NCI-H1436 treated with DMSO at 0.1 percent for 48 hours (cell line): ENCODE measurements at regions not wholly inside any gene's neighbourhood (a gene's known extent, or its start where the extent isn't known, plus 50 kb on each side); places are given as distances from the start of the nearest gene placed in this dataset.

Experiments
- DNase-seq: peaks from one replicate; lab custom pipeline; 2025; lab: John Stamatoyannopoulos, UW

DNA sequence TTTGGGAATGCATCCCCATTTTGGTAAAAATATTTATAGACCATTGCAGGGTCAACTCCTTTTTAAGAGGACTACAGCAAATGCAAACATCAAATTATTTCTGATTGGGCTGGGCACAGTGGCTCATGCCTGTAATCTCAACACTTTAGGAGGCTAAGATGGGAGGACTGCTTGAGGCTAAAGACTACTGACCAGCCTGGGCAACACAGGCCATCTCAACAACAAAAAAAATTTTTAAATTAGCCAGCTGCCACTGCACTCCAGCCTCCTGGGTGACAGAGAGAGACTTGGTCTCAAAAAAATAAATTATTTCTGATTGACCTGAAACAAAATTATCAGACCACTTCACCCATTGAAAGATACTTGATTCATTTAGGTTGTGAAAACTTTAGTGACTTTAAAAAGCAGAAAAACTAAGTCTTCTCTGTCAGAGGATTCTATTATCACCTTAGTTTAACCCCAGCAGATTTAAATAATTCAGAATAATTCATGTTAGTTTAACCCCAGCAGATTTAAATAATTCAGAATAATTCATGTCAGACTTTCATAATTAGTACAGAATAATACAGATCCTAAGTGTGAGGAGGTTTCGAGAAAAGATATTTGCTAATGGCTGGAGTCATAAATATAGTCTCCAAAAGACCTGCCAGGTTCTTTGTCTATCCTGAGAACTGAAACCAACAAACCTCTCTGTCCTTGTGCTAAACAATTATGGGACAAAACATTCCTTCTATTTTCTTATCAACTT is 183.6 kb upstream of the STT3B start:
- DNase-seq = no peak

DNA sequence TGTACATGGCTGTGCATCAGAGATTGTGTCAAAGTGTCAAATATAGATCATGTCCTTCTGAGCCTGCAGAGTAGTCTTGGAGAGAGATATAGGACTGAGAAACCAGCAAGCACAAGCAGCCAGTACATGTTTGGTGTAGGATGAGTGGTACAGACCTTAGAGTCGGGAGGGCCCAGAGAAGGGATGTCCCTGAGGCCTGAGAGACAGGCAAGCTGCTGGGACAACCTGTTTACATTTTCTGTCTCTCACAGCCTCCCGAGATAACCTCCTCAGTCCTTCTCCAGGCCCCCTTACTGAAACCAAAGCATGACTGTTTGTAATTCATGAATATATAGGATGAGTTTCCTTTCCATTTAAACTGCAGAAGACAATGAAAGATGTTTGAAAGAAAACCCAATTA is 182.4 kb upstream of the STT3B start:
- DNase-seq = no peak

DNA sequence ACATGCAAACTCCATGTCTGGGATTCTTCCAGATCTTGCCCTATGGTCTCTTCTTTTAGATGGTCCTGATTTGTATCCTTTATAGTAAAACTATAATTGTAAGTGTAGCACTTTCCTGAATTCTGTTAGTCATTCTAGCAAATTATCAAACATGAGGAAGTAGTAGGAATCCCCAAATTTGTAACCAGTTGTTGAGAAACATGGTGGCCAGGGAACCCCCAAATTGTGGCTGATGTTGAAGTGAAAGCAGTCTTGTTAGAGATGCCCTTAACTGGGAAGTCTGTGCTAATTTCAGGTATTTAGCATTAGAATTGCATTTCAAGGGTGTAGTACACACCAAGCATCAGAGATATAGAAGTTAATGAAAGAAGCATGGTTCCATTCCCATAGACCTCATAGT is 180.4 kb upstream of the STT3B start:
- DNase-seq = no peak

DNA sequence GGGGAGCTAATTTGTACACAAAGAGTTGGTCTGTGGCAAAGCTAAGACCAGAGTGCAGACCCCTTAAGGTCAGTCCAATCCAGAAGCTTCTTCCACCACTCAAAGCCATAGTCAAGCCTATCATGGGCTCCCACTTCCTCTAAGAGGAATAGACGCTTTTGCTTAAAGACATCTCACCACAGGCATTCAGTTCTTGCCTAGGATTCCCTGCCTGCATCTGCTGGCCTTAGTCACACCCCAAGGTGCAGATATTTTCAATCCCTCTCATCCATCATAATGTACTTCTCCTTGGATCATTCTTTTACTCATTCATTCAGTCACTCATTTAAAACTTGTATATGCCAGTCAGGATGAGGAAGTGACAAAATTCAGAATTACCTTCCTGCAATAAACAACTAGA is 179.6 kb upstream of the STT3B start:
- no peak for DNase-seq

DNA sequence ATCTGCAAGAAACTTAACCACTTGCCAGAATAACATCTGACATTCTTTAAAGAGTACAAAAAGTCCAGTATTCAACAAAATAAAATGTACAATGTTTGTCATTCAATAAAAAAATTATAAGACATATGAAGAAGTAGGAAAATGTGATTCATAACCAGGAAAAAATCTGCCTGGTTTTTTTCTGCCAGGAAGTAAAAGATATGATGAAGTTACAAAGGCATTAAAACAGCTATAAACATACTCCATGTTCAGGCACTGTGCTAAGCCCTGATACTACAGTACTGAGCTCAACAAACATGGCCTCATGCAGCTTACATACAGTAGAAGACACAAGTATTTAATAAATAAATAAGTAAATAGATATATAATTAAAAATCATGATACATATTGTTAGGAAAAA is 178.4 kb upstream of the STT3B start:
- no peak for DNase-seq

DNA sequence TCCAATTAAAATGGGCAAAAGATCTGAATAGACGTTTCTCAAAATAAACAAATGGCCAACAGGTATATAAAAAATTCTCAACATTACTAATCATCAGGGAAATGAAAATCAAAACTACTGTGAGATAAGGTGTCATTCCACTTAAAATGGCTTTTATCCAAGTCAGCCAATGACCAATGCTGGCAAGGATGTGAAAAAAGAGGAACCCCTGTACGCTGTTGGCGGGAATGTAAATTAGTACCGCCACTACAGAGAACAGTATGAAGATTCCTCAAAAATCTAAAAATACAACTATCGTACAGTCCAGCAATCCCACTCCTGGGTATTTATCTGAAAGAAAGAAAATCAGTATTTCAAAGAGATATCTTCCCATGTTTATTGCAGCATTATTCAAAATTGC is 176.9 kb upstream of the STT3B start:
- no peak for DNase-seq

DNA sequence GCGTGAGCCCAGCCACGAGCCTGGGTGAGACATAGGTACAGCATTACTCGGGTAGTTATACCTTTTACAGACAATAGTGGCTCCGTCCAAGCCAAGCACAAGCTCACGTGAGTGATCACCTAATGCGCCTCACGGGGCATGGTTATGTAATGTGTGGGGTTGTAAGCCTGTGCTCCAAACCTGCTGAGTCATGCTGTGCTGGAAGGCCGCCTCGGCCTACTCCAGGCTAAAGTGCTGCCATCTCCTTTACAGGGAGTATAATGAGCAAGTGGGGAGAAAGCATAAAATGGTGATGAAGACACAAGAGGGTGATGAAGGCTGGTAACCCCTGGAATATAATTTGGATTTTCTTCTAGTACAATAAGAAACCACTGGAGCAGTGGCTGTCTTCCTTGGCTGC is 175.8 kb upstream of the STT3B start:
- DNase-seq = no peak

DNA sequence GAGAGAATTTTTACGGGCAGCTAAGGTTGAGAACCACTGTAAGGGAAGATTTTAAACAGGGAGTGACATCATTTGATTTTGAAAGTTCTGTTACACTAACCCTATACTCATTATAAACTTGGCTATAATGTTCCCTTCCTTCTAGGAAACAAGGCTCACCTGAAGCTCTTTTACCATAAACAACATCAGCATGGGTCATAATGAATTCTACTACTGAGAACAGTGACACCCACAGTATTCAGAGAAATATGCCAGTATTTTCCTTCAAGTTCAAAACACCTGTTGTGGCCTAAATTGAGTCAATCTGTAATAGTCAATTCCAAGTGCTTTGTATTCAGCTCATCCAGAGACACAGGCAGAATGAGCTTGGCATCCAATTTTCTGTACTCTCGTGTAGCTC is 175.3 kb upstream of the STT3B start:
- no peak for DNase-seq

DNA sequence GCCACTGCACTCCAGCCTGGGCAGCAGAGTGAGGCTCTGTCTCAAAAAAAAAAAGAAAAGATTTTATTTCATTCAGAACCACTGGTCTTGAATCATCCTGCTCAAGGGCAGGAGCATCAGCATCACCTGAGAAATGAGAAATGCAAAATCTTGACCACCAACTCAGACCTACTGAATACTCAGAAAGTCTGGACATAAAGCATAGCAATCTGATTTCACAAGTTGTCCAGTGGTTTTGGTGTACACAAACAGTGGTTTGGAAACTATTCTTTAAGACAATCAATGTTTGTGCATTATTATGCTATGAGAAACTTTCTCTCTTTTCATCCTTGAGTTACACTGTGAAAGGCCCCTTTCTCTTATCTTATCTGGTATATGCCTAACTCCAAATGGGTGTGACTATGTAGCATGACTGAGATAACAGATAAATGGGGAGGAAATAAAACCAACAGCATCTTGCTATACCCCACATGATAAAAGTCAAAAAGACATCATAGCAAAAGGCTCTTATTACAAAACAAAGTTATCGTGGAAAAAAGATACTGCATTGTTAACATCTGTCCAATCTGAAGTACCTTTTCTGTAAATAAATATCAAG is 174.2 kb upstream of the STT3B start:
- DNase-seq = no peak

DNA sequence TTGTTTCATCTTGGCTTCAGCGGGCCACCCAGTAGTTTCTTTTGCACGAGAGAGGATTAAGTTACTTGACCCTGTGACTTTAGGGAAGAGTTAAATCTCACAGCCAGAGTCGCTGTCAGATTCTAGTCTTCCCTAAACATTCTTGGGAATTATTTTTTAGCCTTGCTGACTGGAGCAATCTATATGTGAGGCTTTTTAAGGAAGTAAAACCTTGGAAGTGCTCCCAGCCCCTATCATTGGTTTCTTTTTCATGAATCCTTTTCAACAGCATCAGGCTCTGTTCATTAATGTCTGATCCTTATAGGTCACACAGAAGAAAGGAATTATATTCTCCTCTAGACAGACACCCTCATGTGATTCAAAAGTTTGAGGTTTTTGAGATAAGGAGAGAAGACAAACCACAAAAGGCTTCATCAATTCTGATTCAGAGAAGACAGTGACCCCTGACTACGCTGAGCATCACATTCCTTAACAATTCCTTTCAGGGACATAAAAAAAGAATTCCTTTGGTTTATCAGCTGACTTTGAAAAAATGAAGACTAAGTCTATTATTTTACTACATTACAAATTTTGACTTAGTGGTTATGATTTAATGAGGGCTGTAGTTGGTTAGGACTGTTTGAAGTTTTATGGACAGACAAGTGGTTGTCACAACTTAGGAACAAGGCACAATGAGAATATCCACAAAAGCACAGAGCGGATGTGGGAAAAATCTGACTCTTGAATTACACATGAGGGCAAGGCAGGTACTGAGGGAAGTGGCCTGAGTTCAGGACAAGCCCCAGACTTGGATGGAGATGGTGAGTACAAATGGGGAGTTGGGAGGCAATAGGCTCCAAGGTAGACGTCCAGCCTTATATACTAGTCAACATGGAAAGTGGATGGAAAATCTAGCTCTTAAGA is 171.1 kb upstream of the STT3B start:
- DNase-seq = no peak

DNA sequence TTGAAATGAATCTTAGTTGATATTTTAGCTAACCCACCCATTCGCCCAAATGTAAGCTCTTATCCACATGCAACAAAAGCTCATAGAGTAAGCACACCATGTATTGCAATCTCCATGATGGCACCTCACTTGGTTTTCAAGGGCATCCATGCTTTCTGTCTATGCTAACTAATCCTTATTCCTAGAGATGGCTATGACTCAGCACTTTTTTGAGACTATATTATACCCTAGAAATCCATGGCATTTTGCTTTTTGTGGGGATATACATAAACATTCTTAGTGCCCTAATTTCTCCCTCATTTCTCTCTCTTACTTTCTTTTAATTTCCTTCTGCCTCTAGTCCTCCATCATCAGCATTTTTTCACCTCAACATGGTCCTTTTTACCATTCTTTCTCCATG is 168.5 kb upstream of the STT3B start:
- DNase-seq = no peak

DNA sequence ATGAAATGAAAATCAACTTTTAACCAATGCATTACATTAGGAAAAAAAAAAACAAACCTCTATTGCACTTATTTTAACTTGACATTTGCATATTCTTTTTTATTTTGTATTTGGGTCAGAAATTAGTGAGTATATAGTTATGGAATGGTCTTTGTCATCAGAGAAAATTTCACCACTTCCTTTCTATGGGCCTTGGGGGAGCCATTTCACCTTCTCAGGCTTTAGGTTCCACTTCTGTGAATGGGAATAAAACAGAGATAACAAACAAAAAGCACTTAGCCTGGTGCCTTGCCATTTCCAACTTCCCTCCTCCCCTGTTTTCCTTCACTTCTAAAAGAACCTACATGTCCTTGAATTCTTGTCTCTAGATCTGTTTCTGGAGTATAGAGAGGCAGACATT is 168.0 kb upstream of the STT3B start:
- no peak for DNase-seq

DNA sequence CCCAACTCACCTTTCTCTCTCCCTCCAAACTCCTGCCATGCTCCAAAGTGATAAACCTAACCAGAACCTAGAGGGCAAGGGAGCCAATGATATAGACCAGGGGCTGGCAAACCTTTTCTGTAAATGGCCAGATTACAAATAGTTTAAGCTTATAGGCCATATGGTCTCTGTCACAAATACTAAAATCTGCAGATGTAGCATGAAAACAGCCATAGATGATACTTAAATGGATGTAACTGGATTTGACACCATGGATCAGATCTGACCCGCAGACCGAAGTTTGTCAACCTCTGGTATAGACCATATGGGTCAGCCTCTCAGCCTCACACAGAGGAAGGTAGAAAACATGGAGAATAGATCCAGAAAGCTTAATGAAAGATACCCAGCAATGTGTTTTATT is 165.2 kb upstream of the STT3B start:
- DNase-seq = no peak

DNA sequence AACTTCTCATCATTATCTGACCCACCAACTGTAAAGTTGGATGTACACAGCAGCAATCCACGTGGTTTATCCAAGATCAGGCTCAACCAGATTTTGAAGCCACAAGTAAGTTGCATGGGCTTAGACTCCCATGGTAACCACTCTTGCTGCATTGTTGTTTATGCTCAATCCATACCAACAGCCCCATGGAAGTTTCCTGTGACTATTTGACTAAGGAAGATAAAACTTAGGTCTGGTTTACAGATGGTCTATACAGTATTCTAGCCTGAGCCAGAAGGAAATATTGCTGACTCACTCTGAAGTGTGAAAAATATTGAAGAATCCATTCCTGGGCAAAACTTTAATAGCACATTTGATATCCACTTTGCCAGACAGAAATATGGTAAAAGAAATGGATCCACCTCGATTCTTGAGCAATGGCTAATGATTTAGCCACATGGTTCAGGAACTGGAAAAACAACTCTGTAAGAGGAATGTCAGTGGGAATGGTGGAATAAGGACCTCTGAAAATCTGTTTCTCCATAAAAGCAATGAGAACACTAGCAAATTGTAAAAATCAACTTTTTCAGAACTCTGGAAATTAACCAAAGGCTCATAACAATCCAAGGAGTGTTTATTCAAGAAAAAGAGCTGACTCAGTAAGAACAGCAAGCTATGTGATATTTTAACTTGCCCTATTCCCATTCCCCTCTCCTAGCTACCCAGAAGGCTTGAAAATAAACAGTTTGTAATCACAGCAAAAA is 162.9 kb upstream of the STT3B start:
- no peak for DNase-seq

DNA sequence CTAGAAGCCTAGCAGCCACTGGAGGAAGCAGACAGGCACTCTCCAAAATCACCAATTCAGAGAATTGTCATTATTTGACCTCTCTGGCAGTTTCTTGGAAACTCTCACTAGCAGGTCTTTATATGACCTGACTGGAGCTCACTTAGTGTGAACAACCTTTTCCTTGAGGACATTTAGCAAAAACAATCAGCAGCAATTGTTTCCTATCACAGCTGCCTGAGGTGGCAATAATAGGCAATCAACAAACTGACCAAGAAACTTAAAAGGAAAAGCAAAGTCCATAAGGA is 162.4 kb upstream of the STT3B start:
- no peak for DNase-seq

DNA sequence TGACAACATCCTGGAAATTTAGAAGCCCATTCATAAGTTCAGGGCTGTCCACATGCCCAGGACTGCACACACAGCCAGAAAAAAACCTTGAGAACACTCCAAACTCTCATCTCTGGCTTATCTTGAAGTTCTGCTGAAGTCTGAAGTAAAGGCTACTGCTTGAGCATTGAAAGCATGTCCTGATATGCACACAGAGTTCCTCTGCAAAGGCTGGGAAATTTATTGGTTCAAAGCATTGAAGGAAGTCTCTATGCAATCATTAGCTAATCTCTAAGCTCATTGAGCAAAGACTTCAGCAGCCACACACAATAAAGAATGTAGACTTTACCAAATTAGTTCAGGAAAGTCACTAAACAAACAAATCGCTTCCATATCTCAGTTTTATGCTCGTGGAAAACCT is 162.0 kb upstream of the STT3B start:
- no peak for DNase-seq

DNA sequence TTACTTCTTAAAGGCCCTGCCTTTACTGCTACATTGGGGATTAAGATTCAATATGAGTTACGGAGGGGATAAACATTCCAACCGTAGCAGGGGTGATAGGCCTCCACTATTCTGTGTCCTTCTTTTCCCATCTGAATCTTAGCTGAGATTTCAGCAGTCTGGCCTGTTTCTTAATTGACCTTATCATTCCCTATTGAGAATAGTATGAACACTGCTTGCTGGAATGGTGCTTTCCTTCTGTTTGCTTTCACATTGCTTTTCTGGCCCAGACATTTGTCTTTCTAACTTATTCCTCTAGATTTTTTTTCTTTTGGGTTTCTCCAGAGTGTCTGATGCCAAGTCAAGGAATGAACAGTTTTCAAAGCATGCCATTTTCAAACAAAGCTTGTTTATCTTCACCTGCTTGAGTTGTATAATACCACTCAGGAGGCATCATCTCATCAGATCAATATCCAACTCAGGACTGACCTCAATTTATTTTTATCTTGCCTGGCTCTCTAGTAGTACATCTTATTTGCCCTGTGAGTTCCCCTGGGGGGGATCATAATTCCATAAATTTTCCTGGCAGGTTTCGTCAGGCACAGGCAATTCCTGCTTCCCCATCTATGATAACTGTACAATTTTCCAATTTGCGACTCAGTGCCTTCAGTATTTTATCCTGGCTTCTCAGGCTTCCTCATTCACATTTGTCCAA is 161.1 kb upstream of the STT3B start:
- no peak for DNase-seq

DNA sequence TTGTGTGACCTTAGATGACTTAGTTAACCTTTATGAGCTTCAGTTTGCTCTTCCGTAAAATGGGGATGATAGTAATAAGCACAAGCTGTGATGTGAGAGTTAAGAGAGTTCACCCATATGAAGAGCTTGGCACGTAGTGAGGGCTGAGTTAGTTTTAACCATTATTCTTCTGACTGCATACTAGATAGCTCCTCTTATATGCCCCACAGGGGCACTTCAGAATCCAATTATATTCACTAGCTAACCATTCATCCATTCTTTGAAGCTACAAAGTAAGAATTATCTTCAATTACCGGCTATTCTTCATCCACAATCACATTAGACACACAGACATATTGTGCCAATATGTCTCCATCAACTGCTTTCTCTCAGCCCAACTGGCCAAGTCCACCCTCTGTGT is 159.0 kb upstream of the STT3B start:
- DNase-seq = peak; percentile 54

DNA sequence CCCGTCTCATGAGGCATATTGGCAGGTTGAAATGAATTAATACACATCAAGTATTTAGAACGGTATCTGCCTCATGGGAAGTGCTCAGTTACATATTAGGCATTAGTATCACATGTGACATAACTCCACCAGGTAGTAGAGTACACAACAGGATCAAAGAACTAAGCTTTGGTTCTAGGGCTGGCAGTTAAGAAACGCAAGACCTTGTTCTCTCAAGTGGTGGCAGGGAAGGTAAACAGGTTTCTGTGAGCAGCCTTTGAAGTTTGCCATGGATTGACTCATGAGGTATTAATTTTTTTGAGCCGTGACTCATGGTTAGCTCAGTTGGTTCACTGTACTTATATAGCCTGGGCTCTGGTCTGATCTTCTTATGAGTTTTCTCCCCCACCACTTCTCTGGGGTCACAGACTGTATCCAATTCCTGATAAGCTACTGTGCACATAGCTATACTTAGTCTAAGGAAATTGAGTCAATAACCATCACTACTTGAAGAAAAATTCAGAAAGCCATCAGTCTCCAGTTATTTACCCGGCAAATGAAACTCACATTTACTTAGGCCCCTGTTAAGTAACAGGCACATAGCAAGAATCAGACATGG is 155.6 kb upstream of the STT3B start:
- DNase-seq = no peak

DNA sequence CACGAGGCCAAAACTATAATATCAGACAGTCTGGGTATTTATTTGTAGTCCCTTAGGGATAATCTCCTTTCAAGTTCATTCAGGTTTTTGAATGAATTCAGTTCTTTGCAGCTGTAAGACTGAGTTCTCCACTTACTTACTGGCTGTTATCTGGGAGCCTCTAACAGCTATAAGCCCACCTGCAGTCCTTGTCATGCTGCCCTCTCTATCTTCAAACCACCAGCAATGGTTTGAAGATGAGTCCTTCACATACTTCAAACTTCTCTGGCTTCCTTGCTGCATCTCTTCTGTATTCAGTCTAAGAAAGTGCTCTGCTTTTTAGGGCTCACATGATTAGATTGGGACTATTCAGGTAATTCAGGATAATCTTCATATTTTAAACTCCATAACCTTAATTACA is 154.5 kb upstream of the STT3B start:
- DNase-seq = no peak

DNA sequence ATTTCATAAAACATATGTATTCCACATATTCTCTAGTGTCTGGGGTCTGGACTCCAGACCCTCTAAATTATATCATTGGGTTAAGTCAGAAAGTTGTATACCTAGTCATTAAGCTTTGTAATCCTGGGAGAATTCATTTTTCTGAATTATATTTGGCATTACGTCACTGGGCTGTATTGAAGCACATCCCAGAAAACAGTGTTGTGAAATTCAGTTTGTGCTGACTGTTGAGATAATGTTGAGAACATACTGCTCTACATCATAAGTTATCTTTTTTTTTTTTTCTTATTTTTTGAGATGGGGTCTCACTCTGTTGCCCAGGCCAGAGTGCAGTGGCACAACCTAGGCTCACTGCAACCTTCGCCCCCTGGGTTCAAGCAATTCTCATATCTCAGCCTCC is 153.1 kb upstream of the STT3B start:
- DNase-seq = no peak

DNA sequence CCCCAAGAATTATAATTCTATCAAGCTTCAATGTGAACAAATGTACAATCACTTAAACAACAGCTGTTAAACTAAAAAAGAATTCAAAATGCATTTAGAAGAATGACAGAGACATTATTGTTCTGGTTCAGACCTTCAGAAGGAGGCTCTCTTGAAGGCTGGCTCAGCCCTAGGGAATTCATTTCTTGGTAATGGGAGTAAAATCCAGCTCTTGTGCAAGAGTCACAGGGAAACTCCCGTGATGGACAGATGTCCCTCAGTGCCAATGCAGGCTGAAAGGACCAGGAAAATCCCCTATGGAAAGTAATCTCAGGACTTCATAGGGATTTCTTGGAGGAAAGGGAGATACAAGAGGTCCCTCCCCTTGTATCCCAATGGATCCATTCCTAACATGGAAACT is 149.9 kb upstream of the STT3B start:
- no peak for DNase-seq
